ENCODE measurements at regions not wholly inside any gene's neighbourhood (a gene's known extent, or its start where the extent isn't known, plus 50 kb on each side); places are given as distances from the start of the nearest gene placed in this dataset.

DNA sequence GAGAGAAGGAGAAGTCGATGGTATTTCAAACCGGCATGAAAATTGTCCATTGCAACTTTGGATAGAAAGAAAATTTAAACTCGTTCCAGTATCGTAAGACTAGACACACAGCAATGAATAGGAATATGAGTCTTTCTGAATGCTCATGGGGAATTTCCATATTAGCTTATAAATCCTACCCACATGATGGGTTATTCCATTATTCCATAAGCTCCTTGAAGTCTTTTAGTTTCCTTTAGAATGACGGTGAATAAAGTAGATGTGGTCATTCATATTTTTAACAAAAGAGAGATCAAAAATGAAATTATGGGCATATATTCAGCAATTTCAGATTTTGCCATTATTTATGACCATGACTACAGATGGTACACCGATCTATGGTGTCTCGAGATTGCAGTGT, 163.4 kb upstream of the HMGA2 start:
- Histone ChIP-seq H3K4me2 (ENCODE audit: insufficient read depth, low read length) (no peak overlapping the region), H3K4me3 (replicated peaks in 1 of 3; ENCODE audit: insufficient read depth in 1 of 3, low read depth in 1 of 3, low read length in 3 of 3) (no peak overlapping the region), H3K79me2 (ENCODE audit: control insufficient read depth, insufficient read depth, low read length) (no peaks in the 10 kb centered on the region), H3K9me1 (replicated peaks; ENCODE audit: control insufficient read depth, extremely low read depth, insufficient read depth, low read length) (no peaks in the 10 kb centered on the region), H3K27me3 (ENCODE audit: control insufficient read depth in 2 of 2, insufficient read depth in 2 of 2, low read length in 2 of 2) (no peaks in the 10 kb centered on the region), H3K9me3 (replicated peaks; ENCODE audit: control insufficient read depth, insufficient read depth, low read length) (no peaks in the 10 kb centered on the region), H3K4me1 (ENCODE audit: control insufficient read depth, extremely low read depth, insufficient read depth, low read length) (peaks cover 42% of the 10 kb centered on the region), H4K20me1 (replicated peaks; ENCODE audit: control insufficient read depth, extremely low read depth, insufficient read depth, low read length) (no peaks in the 10 kb centered on the region), H3K27ac (ENCODE audit: insufficient read depth, low read depth, low read length) (no peak overlapping the region), H3K9ac (replicated peaks; ENCODE audit: extremely low read depth, insufficient read depth, low read length) (no peak overlapping the region), H3K36me3 (ENCODE audit: control insufficient read depth in 2 of 2, extremely low read depth in 1 of 2, insufficient read depth in 2 of 2, low read length in 2 of 2) (peaks cover 0 to 2% of the 10 kb centered on the region in 2 experiments), H2AFZ (ENCODE audit: low read depth, low read length) (no peak overlapping the region)
- ChIA-PET CTCF (interaction anchor here (1.4 kb wide), 1 partner anchor 29 kb away, joined by 3 read pairs; no protein-coding TSS in a partner anchor), POLR2A (no interaction called here)
- FAIRE-seq = no peak
- BruUV-seq (replicated peaks) = no TSS peak
- dilution Hi-C loops (cut with MboI; ENCODE audit: extremely low pct_ligation_motif_present, low sequenced_read_pairs) (no loop called here), intact Hi-C loops (cut with micrococcal nuclease) (no loop called here)
- no peak for DNase-seq (ENCODE audit: low read depth, low spot score)
- TF ChIP-seq POLR2AphosphoS5 (IDR thresholded peaks at IDR 0.05; ENCODE audit: insufficient read depth, low read depth, low read length) (no peak), POLR2A (IDR thresholded peaks at IDR 0.05; ENCODE audit: low read depth, low read length) (no peak), MYC (IDR thresholded peaks at IDR 0.05; ENCODE audit: low read depth, low read length) (no peak), FOS (IDR thresholded peaks at IDR 0.05; ENCODE audit: borderline replicate concordance, insufficient read depth, low read length) (no peak), EZH2 (IDR thresholded peaks at IDR 0.05; ENCODE audit: borderline replicate concordance, low read depth, low read length, severe bottlenecking) (no peak)
- TF ChIP-seq, protein P1, sequence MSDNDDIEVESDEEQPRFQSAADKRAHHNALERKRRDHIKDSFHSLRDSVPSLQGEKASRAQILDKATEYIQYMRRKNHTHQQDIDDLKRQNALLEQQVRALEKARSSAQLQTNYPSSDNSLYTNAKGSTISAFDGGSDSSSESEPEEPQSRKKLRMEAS (IDR thresholded peaks at IDR 0.05; ENCODE audit: insufficient read depth, insufficient read length) = no peak

DNA sequence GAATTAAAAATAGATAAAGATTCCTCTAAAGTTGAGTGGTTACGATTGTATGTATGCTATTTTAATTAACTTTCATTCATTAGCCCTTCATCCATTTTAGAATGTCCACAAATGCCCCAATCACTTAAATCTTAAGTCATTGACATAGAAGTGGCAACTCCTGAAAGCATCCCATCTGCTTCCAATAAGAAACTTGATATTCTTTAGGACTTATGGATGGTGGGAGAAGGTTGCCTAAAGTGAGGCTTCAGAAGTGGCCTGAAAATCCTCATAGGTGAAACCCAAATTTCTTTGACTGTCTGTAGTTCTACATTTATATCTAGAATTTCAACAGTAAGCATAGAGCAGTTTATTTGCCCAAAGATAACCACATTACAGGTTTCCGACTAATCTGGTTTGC, 161.7 kb upstream of the HMGA2 start:
- no peak for TF ChIP-seq POLR2AphosphoS5 (IDR thresholded peaks at IDR 0.05; ENCODE audit: insufficient read depth, low read depth, low read length)
- no peak for TF ChIP-seq FOS (IDR thresholded peaks at IDR 0.05; ENCODE audit: borderline replicate concordance, insufficient read depth, low read length)
- TF ChIP-seq, protein P1 (IDR thresholded peaks at IDR 0.05; ENCODE audit: insufficient read depth, insufficient read length) = no peak
- no peak for TF ChIP-seq MYC (IDR thresholded peaks at IDR 0.05; ENCODE audit: low read depth, low read length)
- no peak for TF ChIP-seq POLR2A (IDR thresholded peaks at IDR 0.05; ENCODE audit: low read depth, low read length)
- CTCF ChIA-PET = no interaction called here
- no peaks in the 10 kb centered on the region for H4K20me1 ChIP-seq (replicated peaks; ENCODE audit: control insufficient read depth, extremely low read depth, insufficient read depth, low read length)
- no peak overlapping the region for H3K27ac ChIP-seq (ENCODE audit: insufficient read depth, low read depth, low read length)
- intact Hi-C loops (cut with micrococcal nuclease) = no loop called here
- no peak overlapping the region for H3K9ac ChIP-seq (replicated peaks; ENCODE audit: extremely low read depth, insufficient read depth, low read length)
- BruUV-seq (replicated peaks) = no TSS peak
- POLR2A ChIA-PET = no interaction called here
- H3K9me1 ChIP-seq (replicated peaks; ENCODE audit: control insufficient read depth, extremely low read depth, insufficient read depth, low read length) = no peaks in the 10 kb centered on the region
- H3K9me3 ChIP-seq (replicated peaks; ENCODE audit: control insufficient read depth, insufficient read depth, low read length) = no peaks in the 10 kb centered on the region
- dilution Hi-C loops (cut with MboI; ENCODE audit: extremely low pct_ligation_motif_present, low sequenced_read_pairs) = no loop called here
- H3K79me2 ChIP-seq (ENCODE audit: control insufficient read depth, insufficient read depth, low read length) = no peaks in the 10 kb centered on the region
- H3K27me3 ChIP-seq (ENCODE audit: control insufficient read depth in 2 of 2, insufficient read depth in 2 of 2, low read length in 2 of 2) = no peaks in the 10 kb centered on the region
- H3K36me3 ChIP-seq (ENCODE audit: control insufficient read depth in 2 of 2, extremely low read depth in 1 of 2, insufficient read depth in 2 of 2, low read length in 2 of 2) = peaks cover 0 to 2% of the 10 kb centered on the region in 2 experiments
- FAIRE-seq (no peak), DNase-seq (ENCODE audit: low read depth, low spot score) (no peak)
- H3K4me3 ChIP-seq (replicated peaks in 1 of 3; ENCODE audit: insufficient read depth in 1 of 3, low read depth in 1 of 3, low read length in 3 of 3) = no peak overlapping the region
- peaks cover 28% of the 10 kb centered on the region for H3K4me1 ChIP-seq (ENCODE audit: control insufficient read depth, extremely low read depth, insufficient read depth, low read length)
- no peak overlapping the region for H2AFZ ChIP-seq (ENCODE audit: low read depth, low read length)
- no peak overlapping the region for H3K4me2 ChIP-seq (ENCODE audit: insufficient read depth, low read length)
